ENCODE measurements at regions not wholly inside any gene's neighbourhood (a gene's known extent, or its start where the extent isn't known, plus 50 kb on each side); places are given as distances from the start of the nearest gene placed in this dataset.

DNA sequence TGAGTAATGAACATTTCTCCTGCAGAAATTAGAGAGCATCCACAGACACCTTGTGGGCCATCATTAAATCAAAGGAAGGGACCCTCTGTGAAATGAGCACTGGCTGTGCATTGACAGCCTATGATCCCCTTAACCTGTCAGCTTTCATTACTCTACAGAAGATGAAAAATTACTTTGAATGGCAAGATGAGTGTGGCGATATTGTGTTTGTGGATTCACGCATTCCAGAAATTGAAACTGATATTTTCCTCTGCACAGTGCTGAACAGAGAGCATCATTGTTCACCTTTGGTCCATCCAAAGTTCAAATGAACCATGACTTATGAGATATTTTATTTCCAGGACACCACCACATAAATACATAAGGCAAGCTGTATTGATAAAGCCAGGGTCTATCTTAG is 374.8 kb upstream of the ANXA10 start:
- BruUV-seq (replicated peaks), result no TSS peak
- no peaks in the 10 kb centered on the region for H3K4me1 ChIP-seq (ENCODE audit: insufficient read depth, low read length)
- peaks cover 49% of the 10 kb centered on the region for H3K9me3 ChIP-seq (ENCODE audit: low read length)
- H3K79me2 ChIP-seq (ENCODE audit: insufficient read depth, low read length), result no peaks in the 10 kb centered on the region
- DNase-seq (ENCODE audit: low spot score) (no peak), FAIRE-seq (no peak), ATAC-seq (no peak)
- in situ Hi-C loops (cut with HindIII; ENCODE audit: extremely low pct_ligation_motif_present, low pct_unique_long_range_greater_than_20kb) (no loop called here), intact Hi-C loops (cut with micrococcal nuclease; ENCODE audit: unreplicated experiment) (no loop called here)
- H3K27ac ChIP-seq (ENCODE audit: extremely low read length, insufficient read depth, low read length), result no peak overlapping the region
- no peak overlapping the region for H2AFZ ChIP-seq (ENCODE audit: low read length)
- ChIA-PET CTCF (ENCODE audit: low intra/inter-chr PET ratio, low total read pairs) (no interaction called here), POLR2A (no interaction called here)
- H3K4me3 ChIP-seq (replicated peaks in 1 of 3; ENCODE audit: insufficient read depth in 1 of 3, low read depth in 2 of 3, low read length in 3 of 3), result no peak overlapping the region
- H4K20me1 ChIP-seq (ENCODE audit: insufficient read depth, low read length), result no peaks in the 10 kb centered on the region
- no peaks in the 10 kb centered on the region; a peak in 1 of 5 replicates for H3K36me3 ChIP-seq (replicated peaks in 1 of 2; ENCODE audit: control insufficient read depth in 1 of 2, insufficient read depth in 2 of 2, low read length in 2 of 2)
- WGBS (ENCODE audit: low lambda C conversion rate), result 7% methylated on average over 2 of the region's 2 CpGs
- no peaks in the 10 kb centered on the region for H3K27me3 ChIP-seq (ENCODE audit: control insufficient read depth in 1 of 2, insufficient read depth in 2 of 2, low read length in 2 of 2)
- no peak overlapping the region for H3K9ac ChIP-seq (ENCODE audit: insufficient read depth, low read depth, low read length)
- H3K4me2 ChIP-seq (ENCODE audit: low read depth, low read length), result no peak overlapping the region
- TF ChIP-seq, protein P1, sequence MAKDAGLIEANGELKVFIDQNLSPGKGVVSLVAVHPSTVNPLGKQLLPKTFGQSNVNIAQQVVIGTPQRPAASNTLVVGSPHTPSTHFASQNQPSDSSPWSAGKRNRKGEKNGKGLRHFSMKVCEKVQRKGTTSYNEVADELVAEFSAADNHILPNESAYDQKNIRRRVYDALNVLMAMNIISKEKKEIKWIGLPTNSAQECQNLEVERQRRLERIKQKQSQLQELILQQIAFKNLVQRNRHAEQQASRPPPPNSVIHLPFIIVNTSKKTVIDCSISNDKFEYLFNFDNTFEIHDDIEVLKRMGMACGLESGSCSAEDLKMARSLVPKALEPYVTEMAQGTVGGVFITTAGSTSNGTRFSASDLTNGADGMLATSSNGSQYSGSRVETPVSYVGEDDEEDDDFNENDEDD (CRISPR knock-in tag; IDR thresholded peaks at IDR 0.05; ENCODE audit: borderline replicate concordance), result no peak
- TF ChIP-seq, protein P2, sequence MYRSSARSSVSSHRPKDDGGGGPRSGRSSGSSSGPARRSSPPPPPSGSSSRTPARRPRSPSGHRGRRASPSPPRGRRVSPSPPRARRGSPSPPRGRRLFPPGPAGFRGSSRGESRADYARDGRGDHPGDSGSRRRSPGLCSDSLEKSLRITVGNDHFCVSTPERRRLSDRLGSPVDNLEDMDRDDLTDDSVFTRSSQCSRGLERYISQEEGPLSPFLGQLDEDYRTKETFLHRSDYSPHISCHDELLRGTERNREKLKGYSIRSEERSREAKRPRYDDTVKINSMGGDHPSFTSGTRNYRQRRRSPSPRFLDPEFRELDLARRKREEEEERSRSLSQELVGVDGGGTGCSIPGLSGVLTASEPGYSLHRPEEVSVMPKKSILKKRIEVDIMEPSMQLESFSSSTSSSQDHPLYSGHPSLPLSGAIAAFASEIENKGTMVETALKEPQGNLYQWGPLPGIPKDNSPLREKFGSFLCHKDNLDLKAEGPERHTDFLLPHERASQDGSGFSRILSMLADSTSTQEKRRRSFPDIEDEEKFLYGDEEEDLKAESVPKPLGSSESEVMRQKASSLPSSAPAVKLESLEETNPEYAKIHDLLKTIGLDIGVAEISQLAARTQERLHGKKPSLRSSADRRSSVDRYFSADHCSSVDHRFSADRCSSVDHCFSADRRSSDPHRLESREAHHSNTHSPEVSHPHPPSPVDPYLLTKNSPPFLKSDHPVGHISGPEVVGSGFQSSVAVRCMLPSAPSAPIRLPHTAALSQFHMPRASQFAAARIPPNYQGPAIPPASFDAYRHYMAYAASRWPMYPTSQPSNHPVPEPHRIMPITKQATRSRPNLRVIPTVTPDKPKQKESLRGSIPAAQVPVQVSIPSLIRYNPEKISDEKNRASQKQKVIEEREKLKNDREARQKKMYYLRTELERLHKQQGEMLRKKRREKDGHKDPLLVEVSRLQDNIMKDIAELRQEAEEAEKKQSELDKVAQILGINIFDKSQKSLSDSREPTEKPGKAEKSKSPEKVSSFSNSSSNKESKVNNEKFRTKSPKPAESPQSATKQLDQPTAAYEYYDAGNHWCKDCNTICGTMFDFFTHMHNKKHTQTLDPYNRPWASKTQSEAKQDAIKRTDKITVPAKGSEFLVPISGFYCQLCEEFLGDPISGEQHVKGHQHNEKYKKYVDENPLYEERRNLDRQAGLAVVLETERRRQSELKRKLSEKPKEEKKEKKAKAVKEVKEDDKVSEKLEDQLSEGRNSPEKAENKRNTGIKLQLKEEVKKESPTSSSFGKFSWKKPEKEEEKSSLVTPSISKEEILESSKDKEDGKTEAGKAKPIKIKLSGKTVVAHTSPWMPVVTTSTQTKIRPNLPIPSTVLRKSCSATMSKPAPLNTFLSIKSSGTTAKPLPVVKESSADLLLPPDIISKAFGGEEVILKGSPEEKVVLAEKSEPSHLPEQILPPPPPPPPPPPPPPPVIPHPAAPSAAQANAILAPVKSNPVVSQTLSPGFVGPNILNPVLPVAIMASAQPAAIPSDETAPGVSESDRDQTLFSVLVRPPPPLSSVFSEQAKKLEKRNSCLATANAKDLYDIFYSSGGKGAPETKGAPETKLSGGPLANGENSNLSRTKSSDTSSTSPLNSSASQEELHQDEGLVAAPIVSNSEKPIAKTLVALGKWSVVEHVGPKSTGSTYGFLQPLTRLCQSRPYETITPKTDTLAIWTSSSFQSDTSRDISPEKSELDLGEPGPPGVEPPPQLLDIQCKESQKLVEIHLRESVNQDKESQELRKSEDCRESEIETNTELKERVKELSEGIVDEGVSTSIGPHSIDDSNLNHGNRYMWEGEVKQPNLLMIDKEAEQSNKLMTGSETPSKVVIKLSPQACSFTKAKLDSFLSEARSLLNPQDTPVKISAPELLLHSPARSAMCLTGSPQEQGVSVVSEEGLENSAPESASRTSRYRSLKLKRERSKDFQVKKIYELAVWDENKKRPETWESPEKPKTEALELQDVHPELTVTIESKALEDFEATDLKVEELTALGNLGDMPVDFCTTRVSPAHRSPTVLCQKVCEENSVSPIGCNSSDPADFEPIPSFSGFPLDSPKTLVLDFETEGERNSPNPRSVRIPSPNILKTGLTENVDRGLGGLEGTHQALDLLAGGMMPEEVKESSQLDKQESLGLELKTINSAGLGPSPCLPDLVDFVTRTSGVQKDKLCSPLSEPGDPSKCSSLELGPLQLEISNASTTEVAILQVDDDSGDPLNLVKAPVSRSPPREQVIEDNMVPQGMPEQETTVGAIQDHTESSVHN (CRISPR knock-in tag; IDR thresholded peaks at IDR 0.05), result no peak
- TF ChIP-seq, protein P3, sequence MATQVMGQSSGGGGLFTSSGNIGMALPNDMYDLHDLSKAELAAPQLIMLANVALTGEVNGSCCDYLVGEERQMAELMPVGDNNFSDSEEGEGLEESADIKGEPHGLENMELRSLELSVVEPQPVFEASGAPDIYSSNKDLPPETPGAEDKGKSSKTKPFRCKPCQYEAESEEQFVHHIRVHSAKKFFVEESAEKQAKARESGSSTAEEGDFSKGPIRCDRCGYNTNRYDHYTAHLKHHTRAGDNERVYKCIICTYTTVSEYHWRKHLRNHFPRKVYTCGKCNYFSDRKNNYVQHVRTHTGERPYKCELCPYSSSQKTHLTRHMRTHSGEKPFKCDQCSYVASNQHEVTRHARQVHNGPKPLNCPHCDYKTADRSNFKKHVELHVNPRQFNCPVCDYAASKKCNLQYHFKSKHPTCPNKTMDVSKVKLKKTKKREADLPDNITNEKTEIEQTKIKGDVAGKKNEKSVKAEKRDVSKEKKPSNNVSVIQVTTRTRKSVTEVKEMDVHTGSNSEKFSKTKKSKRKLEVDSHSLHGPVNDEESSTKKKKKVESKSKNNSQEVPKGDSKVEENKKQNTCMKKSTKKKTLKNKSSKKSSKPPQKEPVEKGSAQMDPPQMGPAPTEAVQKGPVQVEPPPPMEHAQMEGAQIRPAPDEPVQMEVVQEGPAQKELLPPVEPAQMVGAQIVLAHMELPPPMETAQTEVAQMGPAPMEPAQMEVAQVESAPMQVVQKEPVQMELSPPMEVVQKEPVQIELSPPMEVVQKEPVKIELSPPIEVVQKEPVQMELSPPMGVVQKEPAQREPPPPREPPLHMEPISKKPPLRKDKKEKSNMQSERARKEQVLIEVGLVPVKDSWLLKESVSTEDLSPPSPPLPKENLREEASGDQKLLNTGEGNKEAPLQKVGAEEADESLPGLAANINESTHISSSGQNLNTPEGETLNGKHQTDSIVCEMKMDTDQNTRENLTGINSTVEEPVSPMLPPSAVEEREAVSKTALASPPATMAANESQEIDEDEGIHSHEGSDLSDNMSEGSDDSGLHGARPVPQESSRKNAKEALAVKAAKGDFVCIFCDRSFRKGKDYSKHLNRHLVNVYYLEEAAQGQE (IDR thresholded peaks at IDR 0.05; ENCODE audit: borderline replicate concordance in 1 of 2, low read depth in 1 of 2, low read length in 2 of 2), result no peak
- no peak for TF ChIP-seq JUNB (CRISPR knock-in tag; IDR thresholded peaks at IDR 0.05; ENCODE audit: borderline replicate concordance)
- no peak for TF ChIP-seq RBFOX2 (IDR thresholded peaks at IDR 0.05; ENCODE audit: low read depth, low read length)
- TF ChIP-seq ZFP41 (CRISPR knock-in tag; IDR thresholded peaks at IDR 0.05; ENCODE audit: borderline replicate concordance), result no peak
- TF ChIP-seq, protein P4, sequence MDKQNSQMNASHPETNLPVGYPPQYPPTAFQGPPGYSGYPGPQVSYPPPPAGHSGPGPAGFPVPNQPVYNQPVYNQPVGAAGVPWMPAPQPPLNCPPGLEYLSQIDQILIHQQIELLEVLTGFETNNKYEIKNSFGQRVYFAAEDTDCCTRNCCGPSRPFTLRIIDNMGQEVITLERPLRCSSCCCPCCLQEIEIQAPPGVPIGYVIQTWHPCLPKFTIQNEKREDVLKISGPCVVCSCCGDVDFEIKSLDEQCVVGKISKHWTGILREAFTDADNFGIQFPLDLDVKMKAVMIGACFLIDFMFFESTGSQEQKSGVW (CRISPR knock-in tag; IDR thresholded peaks at IDR 0.05; ENCODE audit: borderline replicate concordance), result no peak

Data from HepG2 (cell line).